ENCODE measurements at regions not wholly inside any gene's neighbourhood (a gene's known extent, or its start where the extent isn't known, plus 50 kb on each side); places are given as distances from the start of the nearest gene placed in this dataset.

DNA sequence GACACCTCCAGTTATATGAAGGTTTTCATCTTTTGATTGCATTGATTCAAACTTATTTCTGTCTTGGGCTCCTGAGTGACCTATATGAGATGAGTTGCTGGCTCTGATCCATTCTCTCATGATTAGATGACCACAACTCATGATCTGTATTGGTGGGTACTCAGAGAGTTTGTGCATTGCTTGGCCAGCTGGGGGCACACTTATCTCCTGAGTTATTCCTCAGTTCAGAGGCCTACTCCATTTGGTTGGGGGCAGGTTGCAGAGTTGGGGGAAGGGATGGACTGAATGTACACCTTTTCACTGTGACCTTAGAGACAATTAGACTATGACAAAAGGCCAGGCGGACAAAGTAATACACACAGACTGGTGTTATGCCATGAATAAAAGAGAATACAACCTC is 166.2 kb upstream of the SEMA6D start:
- no peak for DNase-seq

DNA sequence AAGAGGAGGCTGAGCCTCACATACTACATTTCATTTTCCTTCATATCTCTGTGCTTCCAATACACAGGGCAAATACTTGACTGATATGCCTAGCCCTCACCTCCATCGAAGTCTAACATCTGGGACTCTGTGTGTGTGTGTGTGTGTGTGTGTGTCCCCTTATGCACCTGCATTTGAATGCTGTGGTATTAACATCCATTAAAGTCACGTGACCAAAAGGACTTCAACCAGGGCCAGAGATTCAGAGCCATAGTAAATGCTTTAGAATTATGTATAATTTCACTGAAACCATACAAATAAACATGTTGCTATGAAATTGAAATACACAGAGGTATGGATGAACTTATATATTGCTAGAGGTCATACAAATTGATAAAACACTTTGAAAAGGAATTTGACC is 165.8 kb upstream of the SEMA6D start:
- DNase-seq = no peak

DNA sequence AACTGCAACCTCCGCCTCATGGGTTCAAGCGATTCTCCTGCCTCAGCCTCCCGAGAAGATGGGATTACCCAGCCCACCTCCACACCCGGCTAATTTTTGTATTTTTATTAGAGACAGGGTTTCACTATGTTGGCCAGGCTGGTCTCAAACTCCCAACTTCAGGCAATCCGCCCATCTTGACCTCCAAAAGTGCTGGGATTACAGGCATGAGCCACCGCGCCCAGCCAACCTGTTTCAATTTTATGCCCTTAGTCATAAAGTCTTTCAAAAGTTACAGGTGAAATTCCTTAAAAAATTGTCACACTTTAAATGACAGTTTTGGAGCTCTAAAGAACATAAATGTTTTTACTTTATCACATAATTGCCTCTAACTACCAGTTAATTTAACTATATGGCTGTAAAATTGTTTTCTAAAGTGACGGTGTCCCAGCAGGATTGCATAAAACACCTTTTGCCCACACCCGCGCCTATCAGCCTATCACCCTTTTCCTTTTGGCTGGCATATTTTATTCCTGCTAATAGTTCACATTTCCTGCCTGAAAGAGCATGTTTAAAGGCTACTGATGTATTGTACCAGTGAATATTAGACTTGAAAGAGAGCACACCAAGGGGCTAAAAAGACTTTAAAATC is 164.2 kb upstream of the SEMA6D start:
- no peak for DNase-seq

DNA sequence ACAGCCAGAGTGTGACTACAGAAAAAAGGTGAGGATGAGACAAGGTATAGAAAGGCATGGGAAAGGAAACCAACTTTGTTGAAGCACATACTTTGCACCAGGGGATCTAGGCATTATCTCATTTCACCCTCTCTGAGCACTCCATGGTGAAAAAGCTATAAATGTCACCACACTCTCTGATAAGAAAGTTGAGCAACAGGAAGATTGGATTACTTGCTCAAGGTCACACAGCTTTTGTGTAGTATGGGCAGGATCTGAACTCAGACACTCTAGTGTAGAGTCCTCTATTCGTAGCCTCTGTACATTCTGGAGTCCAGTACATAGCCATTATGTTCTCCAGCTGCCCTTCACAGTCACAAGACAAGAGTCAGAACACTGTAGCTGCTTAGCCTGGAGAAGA is 163.4 kb upstream of the SEMA6D start:
- no peak for DNase-seq

DNA sequence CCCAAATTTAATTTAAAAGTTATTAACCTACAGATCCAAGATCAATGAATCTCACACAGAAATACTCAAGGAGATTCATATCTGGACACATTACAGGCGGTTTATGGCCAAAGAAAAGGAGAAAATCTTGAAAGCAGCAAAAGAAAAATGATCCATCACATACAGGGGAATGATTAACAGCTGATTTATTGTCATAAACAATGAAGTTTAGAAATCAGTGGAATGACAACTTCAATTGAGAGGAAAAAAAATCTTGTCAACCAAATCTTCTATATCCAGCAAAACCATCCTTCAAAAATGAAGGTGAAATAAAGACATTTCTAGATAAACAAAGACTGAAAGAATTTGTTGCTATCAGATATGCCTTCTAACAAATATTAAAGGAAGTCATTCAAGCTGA is 156.2 kb upstream of the SEMA6D start:
- DNase-seq = no peak

DNA sequence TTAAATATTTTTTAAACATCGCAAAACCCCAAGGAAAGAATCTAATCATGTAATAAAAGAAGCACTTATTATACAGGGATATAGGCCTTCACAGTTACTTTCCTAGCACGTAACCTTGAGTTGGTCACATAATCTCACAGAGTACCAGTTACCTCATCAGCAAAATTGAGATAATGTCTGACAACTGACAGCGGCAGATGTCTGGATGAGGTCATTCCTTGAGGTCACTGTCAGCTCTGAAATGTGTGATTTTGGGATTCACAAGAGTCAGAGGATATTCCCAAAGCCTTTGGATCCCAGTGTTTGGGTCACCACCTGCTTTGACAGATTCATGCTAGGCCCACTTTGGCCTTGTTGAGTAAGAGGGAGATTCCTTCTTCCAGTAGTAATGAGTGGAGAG is 151.4 kb upstream of the SEMA6D start:
- DNase-seq = no peak

DNA sequence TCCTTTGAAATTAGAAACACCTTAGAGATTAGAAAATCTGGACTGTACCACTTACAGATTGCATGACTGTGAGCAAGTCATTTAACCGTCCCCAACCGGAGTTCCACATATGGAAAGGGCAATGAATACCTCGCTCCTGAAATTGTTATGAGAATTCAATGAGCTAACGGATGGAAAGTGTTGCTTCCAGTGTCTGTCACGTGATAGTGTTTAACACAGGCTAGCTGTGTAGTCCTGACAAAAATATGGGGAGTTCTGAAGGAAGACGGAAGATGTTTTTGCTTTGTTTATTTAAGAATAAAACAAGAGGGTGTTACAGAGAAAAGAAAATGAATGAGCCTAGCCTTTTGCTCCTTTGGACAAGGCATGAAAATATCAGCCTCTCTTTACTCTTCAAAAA is 150.7 kb upstream of the SEMA6D start:
- no peak for DNase-seq

DNA sequence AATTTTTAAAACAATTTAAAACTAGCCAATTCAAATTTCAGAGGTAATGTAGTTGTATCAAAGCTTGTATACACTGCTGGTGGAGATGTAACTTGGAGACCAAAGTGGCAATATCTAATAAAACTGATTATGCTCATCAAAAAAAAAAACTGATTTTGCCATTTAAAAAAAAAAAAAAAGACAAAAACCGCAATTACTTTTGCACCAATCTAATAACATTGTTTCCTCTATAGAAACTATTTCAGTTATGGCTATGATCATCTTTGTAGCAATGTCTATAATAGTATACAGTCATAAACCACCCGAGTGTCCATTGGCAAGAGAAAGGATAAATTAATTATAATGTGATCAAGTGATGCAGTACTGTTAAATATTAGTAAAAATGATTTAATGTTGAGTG is 149.3 kb upstream of the SEMA6D start:
- DNase-seq = no peak

DNA sequence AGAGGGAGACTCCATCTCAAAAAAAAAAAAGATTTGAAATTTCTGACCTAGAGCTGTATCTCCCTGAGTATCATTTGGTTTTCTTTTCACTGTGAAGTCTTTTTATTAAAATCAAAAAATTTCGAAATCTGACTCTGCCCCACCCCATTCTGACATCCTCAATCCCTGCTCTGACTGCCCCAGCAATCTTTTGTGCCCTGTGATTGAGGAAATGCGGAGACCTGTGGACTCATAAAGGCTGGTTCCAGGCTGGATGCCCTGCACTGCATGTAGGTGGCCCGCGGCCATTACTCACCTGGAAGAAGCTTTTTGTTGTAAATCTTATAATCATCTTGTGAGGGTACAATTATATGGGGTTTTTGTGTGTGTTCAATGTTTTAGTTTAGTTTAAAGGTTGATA is 147.3 kb upstream of the SEMA6D start:
- no peak for DNase-seq

DNA sequence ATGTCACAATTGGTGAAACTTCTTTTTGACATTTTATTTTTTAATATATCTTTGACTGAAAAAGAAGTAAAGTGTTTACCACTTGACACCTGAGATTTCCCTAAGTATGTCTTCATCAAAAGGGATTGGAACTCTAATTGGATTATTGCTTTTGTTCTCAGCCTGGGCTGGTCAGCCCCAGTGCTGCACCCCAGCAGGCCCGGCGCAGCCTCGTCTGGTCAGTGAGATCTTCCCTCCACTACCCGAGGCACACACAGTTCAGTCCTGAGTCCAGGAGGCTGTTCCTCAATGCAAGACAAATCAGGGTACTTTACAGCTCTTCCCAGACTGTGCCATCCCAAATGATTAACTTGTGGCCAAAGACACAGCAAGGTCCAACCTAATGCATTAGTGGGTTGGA is 146.9 kb upstream of the SEMA6D start:
- DNase-seq = no peak

DNA sequence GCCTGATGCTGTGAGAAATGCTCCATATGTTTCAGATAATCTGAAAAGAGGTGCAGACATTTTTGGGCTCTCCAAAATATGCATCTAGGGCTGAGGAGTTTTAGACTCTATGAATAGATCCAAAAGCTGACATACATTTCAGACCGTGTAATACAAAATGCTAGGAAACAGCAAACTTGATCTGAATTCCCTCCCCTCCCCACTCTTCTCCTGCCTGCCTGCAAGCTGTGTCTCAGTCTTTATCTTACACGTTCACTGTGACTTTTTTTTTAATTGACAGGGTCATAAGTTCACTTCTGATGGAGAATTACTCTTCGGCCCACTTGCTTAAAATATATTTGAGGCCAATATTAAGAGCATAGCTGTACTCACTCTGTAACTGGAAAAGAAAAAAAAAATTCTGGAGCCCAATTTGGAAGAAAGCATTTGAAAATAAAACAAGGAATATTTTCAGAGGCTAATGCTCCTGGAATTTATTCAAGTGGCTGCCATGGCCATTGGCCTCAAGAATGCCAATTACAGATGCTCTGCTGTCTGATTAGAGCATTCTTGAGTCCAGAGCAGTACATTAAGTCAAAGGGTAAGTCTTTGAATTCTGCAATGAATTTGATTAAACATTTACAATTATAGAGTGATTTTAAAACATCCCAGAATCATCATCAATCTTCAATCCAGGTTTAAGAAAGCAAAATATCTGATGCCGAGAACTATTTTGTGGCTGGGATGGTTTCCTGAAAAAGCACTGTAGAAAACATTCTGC is 146.2 kb upstream of the SEMA6D start:
- no peak for DNase-seq

DNA sequence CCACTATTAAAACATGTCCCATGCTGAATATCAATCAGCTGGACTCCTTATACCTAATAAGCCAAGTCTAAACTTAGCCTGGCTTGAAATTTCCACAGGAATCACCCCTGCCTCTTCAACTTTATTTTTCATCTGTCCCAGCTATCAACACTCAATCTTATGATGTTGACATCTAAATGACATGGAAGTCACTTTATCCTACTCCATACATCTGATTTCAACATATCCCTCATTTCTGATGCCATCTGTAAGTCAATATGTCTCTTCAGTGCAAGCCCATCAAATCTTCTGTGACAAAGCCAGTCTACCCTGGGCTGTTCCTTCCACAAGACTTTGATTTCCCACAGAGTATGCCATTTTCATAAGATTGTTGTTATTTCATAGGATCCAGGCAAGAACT is 143.6 kb upstream of the SEMA6D start:
- no peak for DNase-seq

DNA sequence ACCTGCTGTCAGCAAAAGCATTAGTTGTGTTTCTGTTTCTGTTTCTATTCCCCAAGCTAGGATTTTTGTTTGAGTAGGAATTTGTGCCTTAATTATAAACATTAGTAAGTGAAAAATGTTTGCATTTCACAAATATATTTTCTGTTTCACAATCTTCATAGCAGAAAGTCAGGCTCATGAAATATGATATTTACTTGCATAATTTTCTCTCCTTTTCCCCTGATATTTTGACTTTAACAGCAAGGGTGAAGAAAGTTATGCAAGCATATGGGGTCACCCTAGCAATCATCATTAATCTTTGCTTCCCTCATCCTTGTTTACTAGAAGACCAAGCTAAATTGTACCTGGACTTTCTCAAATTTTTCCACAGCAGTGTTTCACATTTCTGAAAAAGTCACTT is 140.3 kb upstream of the SEMA6D start:
- DNase-seq = no peak

DNA sequence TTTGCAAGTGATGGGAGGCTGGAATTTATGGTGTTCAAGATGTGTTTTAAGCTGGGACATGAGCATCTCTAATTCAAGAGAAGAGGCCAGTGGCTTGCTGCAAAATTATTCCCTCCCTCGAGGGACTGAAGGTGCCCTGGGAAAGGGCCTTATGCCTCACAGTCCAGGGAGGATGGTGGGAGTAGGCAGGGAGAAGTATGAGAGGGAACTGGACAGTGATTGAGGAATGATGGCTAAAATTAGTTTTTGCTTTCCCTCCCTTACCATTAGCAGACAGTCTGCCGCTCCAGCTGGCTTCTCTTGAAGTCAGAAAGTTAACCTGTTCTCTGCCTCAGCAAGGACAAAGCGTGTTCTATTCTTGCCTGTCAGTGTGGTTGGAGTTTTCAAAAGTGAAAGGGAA is 139.8 kb upstream of the SEMA6D start:
- no peak for DNase-seq

DNA sequence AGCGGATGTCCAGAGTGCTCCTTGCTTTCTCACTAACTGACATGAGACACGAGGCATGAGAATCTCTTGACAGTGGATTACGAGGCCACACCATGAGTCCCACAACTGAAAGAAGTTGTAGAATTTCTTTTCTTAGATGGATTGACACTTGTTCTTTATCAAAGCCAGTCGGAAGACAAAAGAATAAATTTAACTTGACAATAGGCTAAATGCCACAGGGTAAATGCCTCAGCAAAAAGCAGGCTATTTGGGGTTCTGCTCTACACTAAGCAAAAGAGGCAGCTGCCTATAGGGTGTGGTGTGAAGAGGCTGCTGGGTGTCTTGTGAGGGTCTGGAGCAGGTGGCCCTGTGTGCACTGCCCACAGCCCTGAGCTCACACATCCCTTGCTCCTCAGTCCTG is 135.1 kb upstream of the SEMA6D start:
- DNase-seq = no peak

DNA sequence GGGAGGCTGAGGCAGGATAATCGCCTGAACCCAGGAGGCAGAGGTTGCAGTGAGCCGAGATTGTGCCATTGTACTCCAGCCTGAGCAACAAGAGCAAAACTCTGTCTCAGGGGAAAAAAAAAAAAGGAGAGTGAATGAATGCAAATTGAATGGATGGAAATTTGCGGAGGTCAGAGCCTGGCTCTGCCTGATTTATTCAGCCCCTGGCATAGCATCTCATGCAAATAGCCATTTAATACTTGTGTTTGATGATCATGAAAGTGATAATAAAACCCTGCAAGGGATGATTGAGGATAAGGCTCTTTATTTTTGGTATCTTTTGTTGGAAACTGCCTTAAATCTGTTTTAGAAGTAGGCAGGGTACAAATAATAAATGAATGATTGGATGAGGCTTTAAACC is 133.0 kb upstream of the SEMA6D start:
- DNase-seq = no peak

DNA sequence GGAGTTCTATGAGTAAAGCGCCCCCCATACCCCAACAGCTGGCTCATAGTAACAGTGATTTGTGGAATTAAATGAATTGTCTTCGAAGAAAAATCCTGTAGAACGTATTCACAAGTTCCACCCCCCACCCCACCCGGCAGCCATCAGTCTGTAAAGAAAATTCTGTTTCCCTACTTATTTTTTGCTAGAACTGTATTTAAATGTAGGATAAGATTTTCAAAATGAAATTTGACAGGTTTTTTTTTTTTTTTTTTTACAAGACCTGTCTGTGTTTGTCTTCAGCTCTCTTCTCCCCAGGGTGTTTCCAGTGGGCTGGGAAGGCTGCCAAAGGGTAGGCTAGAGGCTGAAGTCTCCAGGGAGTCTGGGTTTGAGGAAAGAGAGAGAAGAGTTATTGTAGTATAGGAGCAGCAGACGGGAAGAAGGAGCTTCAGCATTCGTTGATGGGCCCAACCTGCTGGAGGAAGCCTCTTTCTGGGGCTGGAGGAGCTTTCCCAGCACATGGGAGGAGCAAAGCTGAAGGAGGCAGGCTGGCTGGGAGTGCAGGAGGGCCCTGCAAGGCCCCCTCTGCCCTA is 130.6 kb upstream of the SEMA6D start:
- DNase-seq = no peak

DNA sequence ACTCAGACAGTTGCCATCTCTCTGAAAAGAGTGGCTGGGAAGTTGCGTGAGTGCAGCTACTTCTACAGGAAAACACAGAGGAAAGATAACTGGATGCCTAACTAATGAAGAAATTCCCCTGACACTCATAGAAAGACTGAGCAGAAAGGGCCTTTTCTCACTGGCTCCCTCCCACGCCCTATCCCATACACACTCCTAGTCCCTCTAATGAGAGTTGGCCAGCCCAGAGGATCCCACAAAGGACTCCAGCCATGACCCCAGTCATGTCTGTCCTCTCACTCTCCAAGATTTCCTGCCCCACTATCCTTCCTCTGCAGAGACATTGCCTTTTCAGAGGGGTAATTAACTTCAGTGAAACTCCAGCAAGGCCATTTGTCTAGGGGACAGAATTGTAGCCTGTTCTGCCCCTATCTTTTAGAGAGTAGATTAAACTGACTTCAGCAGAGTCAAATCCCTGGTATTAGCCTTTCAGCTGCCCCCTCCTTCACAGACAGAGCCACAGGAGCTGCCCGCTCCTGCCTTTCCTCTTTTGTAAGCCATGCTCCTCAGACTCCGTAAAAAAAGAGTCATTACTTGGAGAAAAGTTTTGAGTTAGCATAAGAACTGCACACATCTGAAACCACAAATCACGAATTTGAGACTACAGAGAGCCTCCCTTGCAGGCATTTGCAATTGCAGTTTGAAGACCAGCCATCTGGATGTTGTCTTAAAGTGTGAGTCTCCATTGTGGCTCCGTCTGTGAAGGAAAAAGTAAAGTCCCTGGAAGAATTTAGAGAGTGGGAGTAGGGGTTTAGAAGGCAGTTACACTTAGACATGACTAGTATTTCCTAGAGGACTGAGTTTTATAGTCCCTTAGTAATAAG is 129.1 kb upstream of the SEMA6D start:
- no peak for DNase-seq

DNA sequence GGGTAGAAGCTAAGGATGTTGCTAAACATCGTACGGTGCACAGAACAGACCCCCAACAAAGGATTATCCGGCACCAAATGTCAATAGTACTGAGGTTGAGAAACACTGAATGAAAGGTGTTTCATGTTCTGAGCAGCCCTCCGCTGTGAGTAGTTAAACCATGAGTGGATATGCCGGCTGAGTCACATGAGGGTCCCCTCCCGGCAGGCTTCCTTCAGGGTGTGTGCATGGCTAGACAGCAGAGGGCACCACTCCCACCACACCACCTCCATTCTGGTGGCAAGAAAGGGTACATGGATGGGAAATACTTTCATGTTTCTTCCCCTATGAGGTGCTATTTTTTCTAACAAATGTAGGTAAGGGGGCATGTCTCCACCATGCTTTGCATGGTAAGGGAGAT is 128.3 kb upstream of the SEMA6D start:
- no peak for DNase-seq

DNA sequence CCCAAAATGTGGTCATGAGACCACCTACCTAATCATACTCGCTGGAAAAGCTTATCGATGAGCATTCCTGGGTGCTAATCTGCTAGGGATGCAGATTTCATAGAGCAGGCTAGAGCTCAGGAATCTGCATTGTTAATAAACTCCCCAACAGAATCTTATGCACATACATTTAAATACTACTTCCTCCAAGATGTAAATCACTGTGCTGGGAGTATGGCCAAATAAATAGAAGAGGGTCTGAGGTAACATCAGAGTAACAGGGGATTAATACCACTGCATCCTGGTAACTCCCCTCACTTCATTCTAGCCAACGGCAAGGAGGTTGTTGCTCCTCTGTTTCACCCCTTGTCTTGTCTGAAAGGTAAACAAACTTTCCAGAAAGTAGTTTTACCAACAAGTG is 118.3 kb upstream of the SEMA6D start:
- no peak for DNase-seq

DNA sequence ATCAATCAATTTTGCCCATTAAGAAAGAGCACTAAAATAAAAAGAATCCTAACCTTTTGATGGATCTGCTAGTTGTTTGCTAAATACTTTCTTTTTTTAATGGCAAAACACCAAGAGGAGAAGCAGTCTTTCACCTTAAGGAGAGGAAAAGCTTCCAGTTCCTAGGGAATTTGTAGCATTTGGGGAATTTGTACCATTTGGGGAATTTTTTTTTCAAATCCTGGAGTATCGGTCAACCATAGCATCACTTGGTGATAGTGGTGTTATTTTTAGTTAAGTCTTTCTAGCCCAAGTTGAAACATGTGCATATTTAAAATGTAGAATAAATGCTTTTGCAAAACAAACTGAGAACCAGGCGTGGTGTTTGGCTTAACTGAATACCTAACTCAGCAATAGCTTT is 117.5 kb upstream of the SEMA6D start:
- no peak for DNase-seq

DNA sequence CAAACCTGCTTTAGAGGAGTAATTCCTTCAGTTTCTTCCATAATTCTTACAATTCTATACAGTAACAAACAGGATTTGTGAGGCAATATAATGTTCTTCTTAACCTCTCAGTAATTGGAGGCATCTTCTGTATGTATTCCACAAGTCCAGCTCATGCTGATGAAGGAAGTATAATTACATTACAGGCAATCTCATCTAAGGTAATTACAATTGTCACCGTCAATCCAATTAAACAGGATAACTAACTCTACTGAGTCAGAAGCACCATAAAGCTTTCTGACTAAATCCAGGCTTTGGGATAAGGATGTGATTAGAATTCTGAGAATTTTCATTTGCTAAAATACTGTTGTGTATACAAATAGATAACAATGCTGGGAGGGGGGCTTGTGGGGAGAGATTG is 115.2 kb upstream of the SEMA6D start:
- DNase-seq = no peak

DNA sequence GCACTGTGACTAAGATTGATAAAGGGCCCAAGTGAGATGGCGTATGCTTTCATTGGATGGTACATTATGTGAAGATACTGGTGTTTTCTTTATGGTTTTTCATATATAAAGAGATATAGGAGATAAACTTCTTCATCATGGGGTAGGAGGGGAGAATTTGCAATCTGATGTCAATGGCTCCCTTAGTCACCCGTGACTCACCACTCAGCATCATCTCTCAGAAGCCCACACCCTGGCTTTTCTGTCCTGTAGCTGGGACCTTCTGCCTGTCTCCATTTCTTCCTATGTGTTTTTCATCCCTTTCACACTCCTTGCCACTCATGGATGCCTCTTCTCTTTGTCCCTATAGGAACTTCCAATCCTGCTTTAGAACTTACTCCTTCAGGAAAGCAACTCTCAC is 114.3 kb upstream of the SEMA6D start:
- no peak for DNase-seq

DNA sequence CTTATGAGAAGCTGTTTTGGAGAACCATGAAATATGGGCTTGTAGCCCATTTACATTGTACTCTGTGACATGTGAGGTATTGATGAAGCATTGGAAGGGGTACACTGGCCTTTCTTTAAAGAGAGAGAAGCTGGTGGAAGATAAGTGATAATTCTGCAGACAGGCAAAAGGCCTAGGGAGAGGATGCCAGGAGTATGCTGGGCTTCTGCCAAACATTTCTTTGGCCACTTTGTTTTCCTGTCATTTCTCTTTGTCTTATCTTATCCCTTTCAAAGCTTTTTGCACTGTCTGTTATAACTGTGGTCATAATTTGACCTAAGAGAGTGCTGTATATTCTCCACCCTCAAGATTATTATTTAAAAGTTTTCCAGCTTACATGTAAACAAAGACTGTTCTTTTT is 109.6 kb upstream of the SEMA6D start:
- no peak for DNase-seq

Data from CD4-positive, alpha-beta T cell treated with Interleukin-21 for 1 hour (primary cell).